IPS-NIHi11 (cell line): ENCODE measurements at regions not wholly inside any gene's neighbourhood (a gene's known extent, or its start where the extent isn't known, plus 50 kb on each side); places are given as distances from the start of the nearest gene placed in this dataset.

ENCODE experiments used
- DNase-seq: peaks from one replicate; pipeline ENCODE4 v3.0.0; 2012; ENCODE audit warnings: mixed read lengths, low spot score

- no peak for DNase-seq
Measured at GRCh38 chr18:61256291-61256690, 76.9 kb upstream of the CDH20 start.

DNA sequence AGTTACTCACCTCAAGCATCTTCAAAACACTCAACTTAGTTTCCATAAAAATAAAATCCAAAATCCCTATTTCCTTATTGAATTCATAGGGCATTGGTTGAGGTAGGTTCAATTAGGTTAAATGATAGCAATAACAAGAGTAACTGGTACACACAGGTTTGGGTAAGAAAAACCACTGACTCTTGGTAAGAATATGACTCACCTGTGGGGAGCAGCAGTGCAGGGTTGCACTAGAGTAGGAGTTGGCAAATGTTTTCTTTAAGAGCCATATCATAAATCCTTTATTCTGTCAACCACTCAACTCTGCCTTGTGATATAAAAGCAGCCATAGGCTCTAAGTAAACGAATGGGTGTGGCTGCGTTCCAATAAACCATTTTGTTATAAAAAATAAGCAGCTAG is 71.4 kb upstream of the CDH20 start:
- no peak for DNase-seq

GRCh38 chr18:61272793-61273192 is 60.4 kb upstream of the CDH20 start:
- DNase-seq = no peak

DNA sequence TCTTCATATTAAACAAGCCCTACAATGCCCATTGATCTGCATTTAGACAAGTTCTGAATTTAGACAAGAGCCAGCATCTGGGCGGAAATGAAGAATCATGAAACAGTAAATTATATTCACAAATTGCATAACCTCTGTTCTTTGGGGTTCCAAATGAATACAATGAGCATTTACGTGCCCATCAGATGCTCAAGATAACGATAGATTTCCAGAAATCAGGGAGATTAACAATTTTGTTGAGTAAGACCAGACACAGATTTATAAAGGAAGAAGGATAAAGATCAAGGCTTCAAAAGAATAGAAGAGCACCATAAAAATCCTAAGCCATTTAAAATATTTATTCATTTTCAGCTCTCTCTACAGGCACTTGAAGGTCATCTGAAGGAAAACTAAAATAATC is 59.7 kb upstream of the CDH20 start:
- DNase-seq = no peak

DNA sequence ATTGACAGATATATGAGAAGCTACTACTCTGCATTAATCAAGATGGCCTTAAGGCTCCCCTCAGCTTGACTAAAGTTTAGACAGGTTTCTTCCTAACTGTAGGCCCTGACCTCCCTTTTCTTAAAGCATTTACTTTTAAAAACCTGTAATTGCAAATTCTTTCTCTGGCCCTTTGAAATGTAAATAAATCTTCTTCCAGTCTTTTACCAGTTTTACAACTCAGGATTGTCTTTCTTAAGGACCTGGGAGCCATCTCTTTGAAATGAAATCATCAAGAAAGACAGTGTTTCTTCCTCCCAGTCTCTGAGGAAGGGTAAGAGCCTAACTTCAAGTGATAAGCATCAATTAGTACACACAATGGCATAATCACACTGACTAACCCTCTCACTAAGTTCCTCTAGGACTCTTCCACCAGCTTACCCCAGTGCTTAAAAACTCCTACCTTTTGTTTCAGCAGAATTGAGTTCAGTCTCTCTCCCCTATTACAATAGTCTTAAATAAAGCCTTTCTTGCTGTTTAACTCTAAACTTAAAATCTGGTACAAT is 58.7 kb upstream of the CDH20 start:
- no peak for DNase-seq

DNA sequence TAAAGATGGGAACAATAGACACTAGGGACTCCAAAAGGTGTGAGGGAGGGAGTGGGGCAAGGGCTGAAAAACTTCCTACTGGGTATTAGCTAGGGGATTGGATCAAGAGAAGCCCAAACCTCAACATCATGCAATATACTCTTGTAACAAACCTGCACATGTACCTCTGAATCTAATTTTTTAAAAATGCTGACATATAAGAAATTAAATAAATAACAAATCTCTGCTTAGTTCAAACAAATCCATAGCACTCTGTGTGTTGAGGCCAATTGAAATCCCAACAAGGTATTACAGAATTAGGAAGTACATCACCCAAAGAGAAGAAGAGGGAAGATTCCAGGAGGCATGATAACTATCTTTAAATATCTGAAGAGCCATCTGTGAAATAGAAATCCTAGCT is 55.4 kb upstream of the CDH20 start:
- no peak for DNase-seq

DNA sequence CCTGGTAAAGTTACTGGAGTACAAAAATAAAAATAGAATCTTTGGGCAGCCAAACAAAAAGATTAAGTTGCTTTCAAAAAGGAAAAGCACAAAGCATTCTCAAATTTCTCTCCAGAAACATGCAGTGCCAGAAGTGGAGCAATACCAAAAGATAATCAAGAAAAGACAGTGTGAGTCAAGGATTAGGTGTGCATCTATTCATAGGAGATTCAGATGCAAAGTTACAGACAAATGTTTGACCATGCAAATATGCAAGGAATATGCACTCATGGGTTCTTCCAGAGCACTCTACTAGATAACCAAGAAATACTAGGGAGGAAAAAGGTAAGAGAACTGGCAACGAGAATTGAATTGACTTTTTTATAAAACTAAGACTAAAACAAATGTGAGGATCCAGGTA is 51.8 kb upstream of the CDH20 start:
- no peak for DNase-seq

GRCh38 chr18:61282926-61283325 is 50.3 kb upstream of the CDH20 start:
- DNase-seq = no peak
